ENCODE measurements at regions not wholly inside any gene's neighbourhood (a gene's known extent, or its start where the extent isn't known, plus 50 kb on each side); places are given as distances from the start of the nearest gene placed in this dataset. TPM values are rescaled to one million over a fixed set of nuclear protein-coding genes. Genes with fewer than 3 reads are reported as not detected.

Small RNA genes in the stretch of these regions (microRNA-seq; reads per million reads assigned to microRNA genes)
- 0 reads per million in 2 experiments for gene MIR4306 (ENCODE audit: borderline microRNAs expressed in 2 of 2, borderline number of aligned reads in 2 of 2, borderline replicate concordance in 1 of 2)

Small RNA genes in the stretch of these regions (small RNA-seq; reads per million reads assigned to genes)
- gene MIR4306 (ENCODE audit: insufficient read depth) (not detected), gene RF00402 (ENCODE audit: insufficient read depth) (not detected)

Measured in H1 (cell line).